ENCODE measurements at regions not wholly inside any gene's neighbourhood (a gene's known extent, or its start where the extent isn't known, plus 50 kb on each side); places are given as distances from the start of the nearest gene placed in this dataset.

DNA sequence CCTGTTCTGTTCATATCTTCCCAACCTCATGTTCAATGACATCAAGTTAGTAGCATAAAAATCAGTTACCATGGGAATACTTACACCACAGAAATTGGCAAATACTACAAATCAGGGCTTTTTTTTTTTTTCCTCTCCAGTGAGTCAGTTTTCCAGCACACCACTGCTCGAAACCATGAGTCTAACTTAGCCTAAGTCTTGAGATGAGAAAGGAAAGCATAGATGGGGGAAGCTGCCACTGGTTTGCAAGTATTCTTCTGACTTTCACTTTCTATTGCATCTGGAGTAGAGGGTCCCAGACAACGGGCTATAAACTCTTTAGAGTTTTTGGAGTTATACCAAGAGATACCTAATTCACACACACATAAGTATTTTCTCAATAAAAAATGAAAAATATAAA is 416.1 kb upstream of the LMCD1 start:
- TF ChIP-seq, protein P1, sequence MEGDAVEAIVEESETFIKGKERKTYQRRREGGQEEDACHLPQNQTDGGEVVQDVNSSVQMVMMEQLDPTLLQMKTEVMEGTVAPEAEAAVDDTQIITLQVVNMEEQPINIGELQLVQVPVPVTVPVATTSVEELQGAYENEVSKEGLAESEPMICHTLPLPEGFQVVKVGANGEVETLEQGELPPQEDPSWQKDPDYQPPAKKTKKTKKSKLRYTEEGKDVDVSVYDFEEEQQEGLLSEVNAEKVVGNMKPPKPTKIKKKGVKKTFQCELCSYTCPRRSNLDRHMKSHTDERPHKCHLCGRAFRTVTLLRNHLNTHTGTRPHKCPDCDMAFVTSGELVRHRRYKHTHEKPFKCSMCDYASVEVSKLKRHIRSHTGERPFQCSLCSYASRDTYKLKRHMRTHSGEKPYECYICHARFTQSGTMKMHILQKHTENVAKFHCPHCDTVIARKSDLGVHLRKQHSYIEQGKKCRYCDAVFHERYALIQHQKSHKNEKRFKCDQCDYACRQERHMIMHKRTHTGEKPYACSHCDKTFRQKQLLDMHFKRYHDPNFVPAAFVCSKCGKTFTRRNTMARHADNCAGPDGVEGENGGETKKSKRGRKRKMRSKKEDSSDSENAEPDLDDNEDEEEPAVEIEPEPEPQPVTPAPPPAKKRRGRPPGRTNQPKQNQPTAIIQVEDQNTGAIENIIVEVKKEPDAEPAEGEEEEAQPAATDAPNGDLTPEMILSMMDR (IDR thresholded peaks at IDR 0.05; ENCODE audit: poor library complexity, severe bottlenecking): no peak
- no peak for TF ChIP-seq EZH2 (IDR thresholded peaks at IDR 0.05; ENCODE audit: borderline replicate concordance, insufficient read depth, low read length, poor library complexity, severe bottlenecking)
- TF ChIP-seq SMC3 (conservative IDR thresholded peaks at IDR 0.05; ENCODE audit: poor library complexity): no peak
- TF ChIP-seq TAF1 (IDR thresholded peaks at IDR 0.05; ENCODE audit: low read depth): no peak
- TF ChIP-seq POLR2AphosphoS5 (IDR thresholded peaks at IDR 0.05): no peak
